ENCODE measurements at regions not wholly inside any gene's neighbourhood (a gene's known extent, or its start where the extent isn't known, plus 50 kb on each side); places are given as distances from the start of the nearest gene placed in this dataset.

- TF ChIP-seq POLR2A (IDR thresholded peaks at IDR 0.05) (no peak), EP300 (IDR thresholded peaks at IDR 0.05) (no peak), CTCF (IDR thresholded peaks at IDR 0.05) (no peak), POLR2AphosphoS5 (IDR thresholded peaks at IDR 0.05) (no peak)
Measured at GRCh38 chr10:88209837-88210561, 346.6 kb downstream of the PTEN start.
